Fibroblast of skin of left biceps (primary cell): ENCODE measurements at regions not wholly inside any gene's neighbourhood (a gene's known extent, or its start where the extent isn't known, plus 50 kb on each side); places are given as distances from the start of the nearest gene placed in this dataset.
"Not testable (repeated sequence)": the region's sequence is repeated elsewhere in the genome, so short reads cannot be mapped to it uniquely, and the experiment has no call there.

Experiments
- DNase-seq, 2 experiments: peaks; one replicate each; pipeline ENCODE4 v3.0.0-alpha.2; 2013; ENCODE audit warnings: low read depth in 2 of 2

DNA sequence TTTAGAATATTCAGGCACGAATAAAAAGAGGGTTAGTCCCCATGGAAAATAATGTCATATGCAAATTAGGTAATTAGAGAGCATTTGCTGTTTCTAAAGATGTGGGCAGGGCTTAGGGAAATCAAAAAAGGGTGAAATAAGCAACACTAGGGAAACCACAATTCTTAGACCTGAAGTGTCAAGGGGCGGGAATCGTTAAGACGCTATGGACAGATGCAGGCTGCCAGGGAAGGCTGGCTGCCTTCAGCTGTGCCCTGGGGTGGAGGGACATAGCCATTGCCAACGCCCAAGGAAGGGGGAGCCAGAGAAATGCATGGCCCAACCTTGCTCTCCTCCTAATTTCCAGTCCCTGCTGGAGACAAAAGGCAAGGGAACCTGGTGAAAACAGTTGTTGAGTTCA is 141.7 kb upstream of the PROK2 start:
- no peak for DNase-seq

- no peak for DNase-seq
Observed at GRCh38 chr3:71926262-71926600, 141.3 kb upstream of the PROK2 start.

DNA sequence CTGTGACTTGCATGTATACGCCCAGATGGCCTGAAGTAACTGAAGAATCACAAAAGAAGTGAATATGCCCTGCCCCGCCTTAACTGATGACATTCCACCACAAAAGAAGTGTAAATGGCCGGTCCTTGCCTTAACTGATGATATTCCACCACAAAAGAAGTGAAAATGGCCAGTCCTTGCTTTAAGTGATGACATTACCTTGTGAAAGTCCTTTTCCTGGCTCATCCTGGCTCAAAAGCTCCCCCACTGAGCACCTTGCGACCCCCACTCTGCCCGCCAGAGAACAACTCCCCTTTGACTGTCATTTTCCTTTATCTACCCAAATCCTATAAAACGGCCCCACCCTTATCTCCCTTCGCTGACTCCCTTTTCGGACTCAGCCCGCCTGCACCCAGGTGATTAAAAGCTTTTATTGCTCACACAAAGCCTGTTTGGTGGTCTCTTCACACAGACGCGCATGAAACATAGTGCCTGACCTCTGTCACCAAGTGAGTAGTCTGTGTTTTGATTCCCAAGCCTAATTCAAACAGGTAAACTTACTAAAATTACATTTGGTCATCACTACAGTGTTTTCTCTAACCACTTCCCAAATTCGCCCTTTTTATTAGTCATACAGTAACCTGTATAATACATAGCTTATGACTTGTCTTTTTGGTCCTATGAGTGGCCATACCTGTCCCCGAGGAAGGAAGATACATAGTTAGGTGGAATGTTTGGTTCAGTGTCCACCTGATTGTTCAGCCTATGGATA is 140.7 kb upstream of the PROK2 start:
- DNase-seq, result not testable (repeated sequence)

- no peak for DNase-seq
Observed at GRCh38 chr3:71924721-71925120, 139.8 kb upstream of the PROK2 start.

GRCh38 chr3:71921036-71921435 is 136.1 kb upstream of the PROK2 start:
- DNase-seq, result no peak

DNA sequence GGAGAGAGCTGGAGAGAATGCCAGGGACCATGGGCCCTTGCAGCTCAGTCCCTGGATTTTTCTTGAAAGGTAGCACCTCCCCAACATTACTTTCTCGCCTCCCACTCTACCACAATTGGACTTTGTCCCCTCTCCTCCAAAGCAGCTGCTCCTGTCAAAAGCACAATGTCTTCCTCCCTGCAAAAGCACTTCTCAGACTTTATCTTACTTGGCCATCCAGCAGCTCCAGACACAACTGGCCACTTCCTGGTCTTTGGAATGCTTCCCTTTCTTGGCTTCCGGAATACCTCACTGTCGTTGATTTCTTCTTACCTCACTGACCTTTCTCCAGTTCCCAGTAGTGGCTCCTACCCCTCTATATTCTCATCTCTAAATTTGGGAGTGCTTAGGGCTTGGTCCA is 134.6 kb upstream of the PROK2 start:
- DNase-seq, result no peak

DNA sequence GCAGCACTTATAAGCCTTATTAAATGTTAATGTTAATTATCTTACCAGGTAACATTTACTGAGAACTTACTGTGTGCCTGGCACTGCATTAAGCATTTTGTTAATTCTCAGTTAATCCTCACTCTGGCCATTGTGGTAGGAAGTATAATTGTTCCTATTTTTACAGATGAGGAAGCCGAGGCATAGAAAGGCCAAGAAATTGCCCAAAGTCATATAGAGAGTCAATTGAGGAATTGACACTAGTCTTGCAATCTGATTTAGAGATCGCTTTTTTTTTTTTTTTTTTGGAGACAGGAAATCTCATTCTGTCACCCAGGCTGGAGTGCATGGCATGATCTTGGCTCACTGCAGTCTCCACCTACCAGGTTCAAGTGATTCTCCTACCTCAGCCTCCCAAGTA is 132.6 kb upstream of the PROK2 start:
- no peak for DNase-seq

- DNase-seq, result peak in 1 of 2 experiments; percentile 2
Observed at GRCh38 chr3:71916747-71917369, 131.9 kb upstream of the PROK2 start.

DNA sequence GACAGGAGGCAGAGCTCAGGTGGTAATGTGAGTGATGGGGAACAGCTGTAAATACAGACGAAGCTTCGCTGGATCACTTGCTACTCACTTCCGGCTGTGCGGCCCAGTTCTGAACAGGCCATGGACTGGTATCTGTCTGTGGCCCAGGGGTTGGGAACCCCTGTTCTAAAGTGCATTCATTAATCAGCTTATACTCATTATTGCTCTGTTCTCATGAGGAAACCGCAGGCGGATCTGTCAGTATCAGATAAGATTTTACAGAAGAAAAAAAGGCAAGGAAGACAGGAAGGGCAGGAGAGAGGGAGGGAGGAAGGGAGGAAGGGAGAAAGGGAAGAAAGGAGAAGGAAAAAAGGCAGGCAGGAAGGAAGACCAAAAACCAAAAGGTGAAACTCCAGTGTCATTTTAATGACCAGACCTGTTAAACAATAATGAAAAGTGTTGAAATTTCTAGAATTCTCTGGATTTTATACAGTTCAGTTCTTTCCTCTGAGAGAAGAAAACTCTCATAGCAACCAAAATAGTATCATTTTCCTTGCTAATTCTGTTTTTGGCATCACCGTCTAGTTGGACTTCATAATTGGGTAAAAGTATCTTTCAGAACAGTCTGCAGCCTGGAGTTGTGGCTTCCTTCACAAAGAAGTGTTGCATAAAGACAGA is 128.0 kb upstream of the PROK2 start:
- no peak for DNase-seq

DNA sequence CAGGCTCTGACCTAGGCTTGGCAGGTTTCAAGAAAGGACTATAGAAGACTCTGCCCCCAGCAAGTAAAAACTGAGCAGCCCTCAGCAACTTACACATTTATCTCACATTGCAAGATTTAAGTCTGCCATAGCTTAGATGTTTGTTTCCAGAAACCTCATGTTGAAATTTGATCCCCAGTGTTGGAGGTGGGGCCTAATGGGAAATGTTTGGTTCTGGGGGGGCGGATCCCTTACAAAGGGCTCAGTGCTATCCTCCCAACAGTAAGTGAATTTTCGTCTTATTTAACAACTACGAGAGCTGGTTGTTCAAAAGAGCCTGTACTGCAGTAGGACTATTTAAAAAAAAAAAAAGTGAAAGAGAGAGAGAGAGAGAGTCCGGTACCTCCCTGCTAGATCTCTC is 125.2 kb upstream of the PROK2 start:
- no peak for DNase-seq

GRCh38 chr3:71907996-71908395 is 123.0 kb upstream of the PROK2 start:
- DNase-seq, result no peak

DNA sequence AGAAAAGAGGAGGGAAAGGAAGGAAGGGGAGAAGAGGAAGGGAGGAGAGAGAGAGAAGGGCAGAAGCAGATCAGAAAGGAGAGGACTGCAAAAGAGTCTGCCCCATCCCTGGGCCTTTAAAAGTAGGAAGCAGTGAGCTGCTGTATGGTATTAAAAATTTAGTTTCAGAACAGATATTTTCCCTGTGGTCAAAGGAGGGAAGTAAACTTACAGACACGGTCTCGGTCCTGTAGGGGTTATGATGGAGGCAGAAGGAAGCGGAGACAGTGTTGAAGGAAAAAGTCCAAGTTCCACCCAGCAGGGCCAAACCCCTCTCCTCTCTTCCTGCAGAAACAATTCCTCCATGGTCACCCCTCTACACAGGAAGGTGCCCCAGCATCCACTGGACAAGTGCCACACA is 122.0 kb upstream of the PROK2 start:
- DNase-seq, result no peak

- no peak for DNase-seq
Observed at GRCh38 chr3:71905426-71905825, 120.5 kb upstream of the PROK2 start.

DNA sequence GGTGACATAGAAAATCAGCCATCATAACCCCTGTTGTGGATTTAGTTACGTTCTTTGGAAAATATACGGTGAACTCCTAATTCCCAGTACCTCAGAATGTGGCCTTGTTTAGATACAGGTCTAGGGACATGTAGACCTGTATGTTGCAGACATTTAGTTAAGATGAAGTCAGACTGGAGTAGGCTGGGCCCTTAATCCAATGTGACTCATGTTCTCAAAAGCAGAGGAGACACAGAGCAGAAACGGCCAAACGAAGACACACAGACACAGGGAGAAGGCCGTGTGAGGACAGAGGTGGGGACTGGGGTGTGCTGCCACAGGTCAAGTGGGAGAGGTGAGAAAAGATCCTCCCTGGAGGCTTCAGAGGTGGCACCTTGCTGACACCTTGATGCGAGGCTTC is 119.0 kb upstream of the PROK2 start:
- DNase-seq, result no peak

- DNase-seq, result no peak
Observed at GRCh38 chr3:71903112-71903495, 118.2 kb upstream of the PROK2 start.

GRCh38 chr3:71902258-71903111 is 117.5 kb upstream of the PROK2 start:
- no peak for DNase-seq

GRCh38 chr3:71901645-71902044 is 116.7 kb upstream of the PROK2 start:
- no peak for DNase-seq

DNA sequence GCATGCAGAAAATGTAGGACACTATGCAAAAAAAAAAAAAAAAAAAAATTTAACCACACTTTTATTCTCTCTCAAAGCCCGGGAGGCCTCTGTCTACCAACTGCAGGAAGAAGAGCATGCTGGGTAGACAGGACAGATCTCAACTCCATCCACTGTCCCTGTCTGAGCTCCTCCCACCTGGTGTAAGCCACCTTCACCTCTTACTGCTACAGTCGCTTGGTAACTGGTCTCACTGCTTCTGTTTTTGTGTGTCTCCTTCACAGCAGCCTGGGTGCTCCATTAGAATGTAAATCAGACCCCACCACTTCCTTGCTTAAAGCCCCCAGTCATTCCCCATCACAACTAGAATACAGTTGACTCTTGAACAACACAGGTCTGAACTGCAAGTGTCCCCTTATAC is 115.1 kb upstream of the PROK2 start:
- DNase-seq, result no peak

DNA sequence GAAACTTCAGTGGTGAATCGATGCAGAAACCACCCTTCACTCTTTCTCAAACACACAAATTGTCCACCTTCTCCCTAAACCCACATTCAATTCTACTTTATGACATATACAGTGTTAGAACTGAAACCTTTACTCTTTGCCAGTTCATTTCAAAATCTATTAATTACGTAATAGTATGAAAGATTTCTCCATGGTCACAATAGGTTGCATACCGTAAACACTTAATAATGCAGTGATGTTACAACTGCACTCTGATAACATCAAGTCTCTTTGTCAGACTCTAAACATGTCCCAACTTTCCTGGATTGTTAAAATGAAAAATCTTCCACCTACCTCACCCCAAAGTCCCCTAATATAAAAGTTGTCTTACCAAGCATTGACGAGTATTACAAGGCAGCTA is 111.8 kb upstream of the PROK2 start:
- no peak for DNase-seq

DNA sequence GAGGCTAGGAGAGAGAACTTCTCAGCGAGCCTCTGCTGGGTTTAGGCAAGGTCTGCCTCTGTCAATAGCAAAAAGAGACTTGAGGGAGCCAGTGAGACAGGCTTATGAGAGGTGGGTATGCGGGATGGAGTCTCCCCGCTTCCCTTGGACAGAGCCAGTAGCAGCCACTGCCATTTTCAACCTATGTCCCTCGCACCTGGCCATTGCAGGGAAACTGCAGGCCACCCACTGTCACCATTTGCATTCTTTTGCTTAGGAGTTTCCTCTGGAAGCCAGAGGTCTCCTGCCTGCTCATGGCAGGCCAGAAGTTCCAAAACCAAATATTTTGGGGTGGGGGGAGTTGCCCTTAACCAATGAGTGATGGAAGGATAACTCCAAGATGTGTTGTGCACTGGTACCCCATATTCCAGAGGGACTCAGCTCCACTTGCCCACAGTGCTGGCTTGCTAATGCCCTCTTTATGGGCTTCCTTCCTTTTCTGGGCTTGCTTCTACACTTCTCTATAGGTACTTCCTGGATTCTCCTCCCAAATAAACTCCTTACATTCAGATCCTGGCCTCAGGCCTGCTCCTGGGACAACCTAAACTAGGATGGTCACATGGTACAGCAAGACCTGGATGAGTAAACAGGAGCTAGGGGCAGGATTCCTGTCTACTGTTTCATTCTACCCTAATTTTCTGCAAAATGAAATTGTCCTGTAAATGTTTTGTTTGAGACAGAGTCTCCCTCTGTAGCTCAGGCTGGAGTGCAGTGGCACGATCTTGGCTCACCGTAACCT is 108.9 kb upstream of the PROK2 start:
- DNase-seq, result no peak

DNA sequence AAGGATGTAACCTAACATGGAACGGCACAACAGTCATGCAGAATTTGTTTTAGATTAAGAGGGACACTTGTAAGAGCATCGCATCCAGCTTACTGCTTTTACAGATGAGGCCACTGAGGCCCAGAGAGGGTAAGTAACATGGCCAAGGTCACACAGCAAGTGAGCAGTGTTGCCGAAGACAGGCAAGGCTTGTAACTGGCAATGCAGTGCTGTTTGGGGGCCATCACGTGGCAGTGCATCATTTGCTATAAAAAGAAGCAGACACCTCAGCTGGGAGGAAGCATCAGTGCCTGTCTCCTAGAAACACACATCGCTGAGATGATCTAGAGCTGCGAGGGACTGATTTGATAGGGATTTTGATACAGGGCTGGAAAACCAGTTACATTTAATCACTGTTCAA is 108.2 kb upstream of the PROK2 start:
- DNase-seq, result no peak

DNA sequence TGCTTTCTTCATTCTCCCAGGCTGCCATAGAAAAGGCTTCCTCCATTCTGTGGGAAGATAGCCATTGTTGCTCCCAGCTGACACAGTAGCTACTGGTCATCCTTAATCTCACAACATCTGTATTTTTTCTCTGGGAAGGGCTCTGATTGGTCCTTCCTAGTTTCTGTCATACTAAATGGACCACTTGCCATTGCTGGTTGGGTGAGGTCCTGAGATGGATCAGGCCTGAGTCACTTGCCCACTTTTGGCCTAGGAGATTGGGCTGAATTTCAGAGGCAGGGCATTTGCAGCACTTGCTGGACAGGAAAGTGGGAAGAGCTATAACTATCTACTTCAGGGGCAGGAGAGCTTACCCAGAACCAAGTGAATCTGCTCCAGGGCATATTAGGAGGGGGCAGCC is 106.5 kb upstream of the PROK2 start:
- no peak for DNase-seq
